ENCODE measurements at regions not wholly inside any gene's neighbourhood (a gene's known extent, or its start where the extent isn't known, plus 50 kb on each side); places are given as distances from the start of the nearest gene placed in this dataset.

- DNase-seq (ENCODE audit: low spot score): no peak
Measured at GRCh38 chr7:42289473-42289872, 52.5 kb upstream of the GLI3 start.
